ENCODE measurements at regions not wholly inside any gene's neighbourhood (a gene's known extent, or its start where the extent isn't known, plus 50 kb on each side); places are given as distances from the start of the nearest gene placed in this dataset.

DNA sequence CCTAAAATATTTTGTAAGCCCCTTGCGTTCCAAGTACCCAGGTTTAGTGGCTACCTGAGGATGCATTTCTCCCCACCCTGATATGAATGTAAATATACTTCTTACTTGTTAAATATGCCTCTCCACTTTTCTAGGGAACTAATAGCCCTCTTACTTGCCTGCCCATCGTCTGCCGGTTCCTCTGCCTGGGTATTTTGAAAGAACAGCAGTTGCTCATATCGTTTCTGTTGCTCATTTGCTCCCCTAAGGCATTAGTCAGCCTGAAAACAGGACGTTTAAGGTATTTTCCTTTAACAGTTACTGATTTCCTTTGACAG is 141.3 kb upstream of the CARMIL1 start:
- TF ChIP-seq, protein P1, sequence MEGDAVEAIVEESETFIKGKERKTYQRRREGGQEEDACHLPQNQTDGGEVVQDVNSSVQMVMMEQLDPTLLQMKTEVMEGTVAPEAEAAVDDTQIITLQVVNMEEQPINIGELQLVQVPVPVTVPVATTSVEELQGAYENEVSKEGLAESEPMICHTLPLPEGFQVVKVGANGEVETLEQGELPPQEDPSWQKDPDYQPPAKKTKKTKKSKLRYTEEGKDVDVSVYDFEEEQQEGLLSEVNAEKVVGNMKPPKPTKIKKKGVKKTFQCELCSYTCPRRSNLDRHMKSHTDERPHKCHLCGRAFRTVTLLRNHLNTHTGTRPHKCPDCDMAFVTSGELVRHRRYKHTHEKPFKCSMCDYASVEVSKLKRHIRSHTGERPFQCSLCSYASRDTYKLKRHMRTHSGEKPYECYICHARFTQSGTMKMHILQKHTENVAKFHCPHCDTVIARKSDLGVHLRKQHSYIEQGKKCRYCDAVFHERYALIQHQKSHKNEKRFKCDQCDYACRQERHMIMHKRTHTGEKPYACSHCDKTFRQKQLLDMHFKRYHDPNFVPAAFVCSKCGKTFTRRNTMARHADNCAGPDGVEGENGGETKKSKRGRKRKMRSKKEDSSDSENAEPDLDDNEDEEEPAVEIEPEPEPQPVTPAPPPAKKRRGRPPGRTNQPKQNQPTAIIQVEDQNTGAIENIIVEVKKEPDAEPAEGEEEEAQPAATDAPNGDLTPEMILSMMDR (IDR thresholded peaks at IDR 0.05; ENCODE audit: borderline replicate concordance, extremely low read depth, low read length, poor library complexity, severe bottlenecking): no peak
- no peak for TF ChIP-seq EZH2 (IDR thresholded peaks at IDR 0.05; ENCODE audit: borderline replicate concordance, low read depth, low read length, severe bottlenecking)

Measured in DND-41 (cell line).